GM20000 (cell line): ENCODE measurements at regions not wholly inside any gene's neighbourhood (a gene's known extent, or its start where the extent isn't known, plus 50 kb on each side); places are given as distances from the start of the nearest gene placed in this dataset.

Source experiments
- DNase-seq: peaks from one replicate; pipeline ENCODE4 v3.0.0; 2012; ENCODE audit warnings: low spot score
- TF ChIP-seq, protein P1 (sequence below): IDR thresholded peaks from 2 replicates; pipeline ENCODE4 v1.5.1; 2012; ENCODE audit warnings: mild to moderate bottlenecking, control low read depth; ENCODE audit errors: extremely low read depth, missing control alignments

DNA sequence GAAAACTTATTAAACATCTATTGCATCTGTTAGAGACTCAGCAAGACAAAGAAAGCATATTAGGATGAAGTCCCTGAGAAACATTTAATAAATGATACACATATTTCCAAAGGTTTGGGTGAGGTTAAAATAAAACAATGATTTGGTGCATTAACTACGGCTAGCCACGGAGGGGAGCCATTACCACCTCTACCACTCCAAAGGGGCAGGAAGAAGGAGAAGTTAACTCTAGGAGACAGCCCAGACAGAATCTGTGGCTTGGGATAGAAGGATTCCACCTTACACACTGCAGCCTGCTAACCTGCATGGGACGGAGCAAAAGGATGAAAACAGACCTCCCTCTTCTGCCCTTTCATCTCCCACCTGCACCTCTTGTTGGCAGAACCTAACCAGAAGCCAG, 189.1 kb upstream of the C1QTNF7 start:
- peak; percentile 55 for DNase-seq
- TF ChIP-seq, protein P1, sequence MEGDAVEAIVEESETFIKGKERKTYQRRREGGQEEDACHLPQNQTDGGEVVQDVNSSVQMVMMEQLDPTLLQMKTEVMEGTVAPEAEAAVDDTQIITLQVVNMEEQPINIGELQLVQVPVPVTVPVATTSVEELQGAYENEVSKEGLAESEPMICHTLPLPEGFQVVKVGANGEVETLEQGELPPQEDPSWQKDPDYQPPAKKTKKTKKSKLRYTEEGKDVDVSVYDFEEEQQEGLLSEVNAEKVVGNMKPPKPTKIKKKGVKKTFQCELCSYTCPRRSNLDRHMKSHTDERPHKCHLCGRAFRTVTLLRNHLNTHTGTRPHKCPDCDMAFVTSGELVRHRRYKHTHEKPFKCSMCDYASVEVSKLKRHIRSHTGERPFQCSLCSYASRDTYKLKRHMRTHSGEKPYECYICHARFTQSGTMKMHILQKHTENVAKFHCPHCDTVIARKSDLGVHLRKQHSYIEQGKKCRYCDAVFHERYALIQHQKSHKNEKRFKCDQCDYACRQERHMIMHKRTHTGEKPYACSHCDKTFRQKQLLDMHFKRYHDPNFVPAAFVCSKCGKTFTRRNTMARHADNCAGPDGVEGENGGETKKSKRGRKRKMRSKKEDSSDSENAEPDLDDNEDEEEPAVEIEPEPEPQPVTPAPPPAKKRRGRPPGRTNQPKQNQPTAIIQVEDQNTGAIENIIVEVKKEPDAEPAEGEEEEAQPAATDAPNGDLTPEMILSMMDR, result peak; percentile 44

DNA sequence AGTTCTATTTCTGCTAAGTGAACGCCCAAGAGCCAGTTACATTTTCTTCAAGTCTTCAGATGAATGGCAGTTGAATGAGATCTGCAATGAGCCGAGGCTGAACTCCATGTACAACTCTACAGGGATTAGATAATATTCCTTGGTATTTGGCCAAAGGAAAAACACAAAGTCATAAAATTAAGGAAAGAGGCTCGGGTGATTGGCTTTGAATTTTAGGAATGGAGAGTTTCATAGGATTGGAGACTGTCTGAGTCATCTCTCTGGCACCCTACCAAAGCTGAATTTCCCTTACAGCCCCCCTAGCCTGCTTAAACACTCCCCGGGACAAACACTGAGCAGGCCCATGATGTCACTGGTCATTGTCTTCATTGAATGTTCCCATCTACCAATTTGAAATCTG, 188.0 kb upstream of the C1QTNF7 start:
- TF ChIP-seq, protein P1, result no peak
- no peak for DNase-seq

DNA sequence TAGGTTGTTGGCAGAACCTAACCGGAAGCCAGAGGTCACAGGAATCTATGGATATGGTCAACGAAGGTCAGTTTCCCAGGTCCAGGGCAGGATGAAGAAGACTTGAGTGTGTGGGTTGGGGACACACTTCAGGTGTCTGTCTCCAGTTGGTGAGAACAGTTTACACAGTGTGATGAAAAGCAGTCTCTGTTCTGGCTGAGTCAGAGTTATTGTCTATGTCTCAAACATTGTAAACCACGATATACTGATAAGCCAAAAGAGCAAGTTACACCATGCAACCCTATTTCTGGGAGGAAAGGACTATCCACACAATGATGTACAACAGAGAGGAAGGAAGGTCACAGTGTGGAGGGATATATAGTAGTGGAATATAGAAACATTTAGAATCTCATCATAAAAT, 187.1 kb upstream of the C1QTNF7 start:
- no peak for DNase-seq
- TF ChIP-seq, protein P1, result no peak

DNA sequence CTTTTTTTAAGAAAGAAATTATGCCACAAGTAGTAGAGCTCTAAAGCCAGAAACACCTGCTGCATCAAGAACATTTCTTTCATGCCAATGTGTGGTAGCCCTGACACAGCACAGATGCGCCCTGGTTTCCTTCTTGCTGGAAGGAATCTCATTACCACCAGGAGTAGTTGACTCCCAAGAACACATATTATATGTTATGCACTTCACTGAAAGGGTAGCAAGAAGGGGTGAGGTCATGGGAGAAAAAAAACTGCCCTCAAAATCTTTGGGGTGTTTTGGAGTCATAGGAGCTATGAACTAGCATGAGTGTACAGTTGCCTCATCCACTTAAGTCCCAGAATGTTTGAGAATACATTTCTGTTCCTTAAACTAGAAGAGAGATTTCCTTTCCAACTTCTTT, 185.8 kb upstream of the C1QTNF7 start:
- TF ChIP-seq, protein P1, result no peak
- DNase-seq, result no peak

DNA sequence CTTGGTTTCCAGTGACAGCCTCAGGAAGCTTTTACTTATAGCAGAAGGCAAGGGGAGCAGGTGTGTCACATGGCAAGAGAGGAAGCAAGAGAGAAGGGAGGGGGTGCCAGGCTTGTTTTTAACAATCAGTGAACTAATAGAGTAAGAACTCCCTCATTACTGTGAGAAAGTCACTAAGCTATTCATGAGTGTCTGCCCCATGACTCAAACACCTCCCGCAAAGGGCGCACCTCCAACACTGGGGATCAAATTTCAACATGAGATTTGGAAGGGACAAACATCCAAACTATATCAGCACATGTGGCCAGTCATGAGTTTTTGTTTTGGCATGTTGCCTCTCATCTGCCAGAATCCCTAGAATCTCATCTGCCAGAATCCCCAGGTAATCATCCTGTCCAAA, 183.5 kb upstream of the C1QTNF7 start:
- TF ChIP-seq, protein P1, result no peak
- no peak for DNase-seq

DNA sequence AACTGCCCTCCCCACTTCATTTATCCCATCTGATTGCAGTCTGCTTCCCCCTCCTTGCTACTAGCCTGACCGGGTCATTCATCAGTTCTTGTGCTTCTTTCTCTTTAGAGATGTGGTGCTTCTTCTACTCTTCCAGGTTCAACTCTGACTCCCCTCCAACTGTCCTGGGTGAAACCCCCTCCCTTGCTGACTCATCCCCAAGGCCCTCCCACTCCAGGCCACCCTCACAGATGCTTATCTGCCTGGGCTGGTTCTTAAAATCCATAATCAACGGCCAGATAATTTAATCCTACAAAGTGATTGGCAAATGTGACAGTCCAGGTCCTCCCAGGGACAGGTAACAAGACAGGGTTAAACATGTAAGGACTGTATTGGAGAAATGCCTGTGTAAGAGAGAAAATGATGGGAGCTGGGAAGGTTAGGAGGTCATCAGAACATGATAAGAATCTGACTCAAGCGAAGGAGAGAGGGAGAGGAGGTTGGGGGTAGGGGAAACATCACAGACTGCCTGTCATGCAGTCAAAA, 182.8 kb upstream of the C1QTNF7 start:
- DNase-seq, result no peak
- TF ChIP-seq, protein P1, result no peak

DNA sequence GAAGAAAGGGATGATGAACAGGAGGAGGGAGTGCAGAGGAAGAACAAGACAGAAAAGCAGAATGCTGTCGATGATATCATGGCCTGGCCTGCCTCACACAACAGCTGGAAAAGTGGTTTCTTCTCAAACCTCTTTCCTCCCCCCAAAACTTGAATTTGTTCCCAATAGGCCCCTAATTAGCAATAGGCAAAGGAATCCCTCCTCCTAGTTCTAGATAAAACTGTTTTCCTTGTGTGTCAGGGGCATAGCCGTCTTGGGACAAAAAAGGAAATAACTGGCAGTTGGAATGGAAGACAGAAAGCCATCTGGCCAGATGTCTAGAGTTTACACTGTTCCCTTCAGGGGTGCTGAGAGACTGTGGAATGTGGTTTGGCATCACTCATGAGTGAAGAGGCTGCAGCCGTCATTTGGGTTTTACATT, 177.8 kb upstream of the C1QTNF7 start:
- no peak for DNase-seq
- TF ChIP-seq, protein P1, result no peak
